ENCODE measurements at regions not wholly inside any gene's neighbourhood (a gene's known extent, or its start where the extent isn't known, plus 50 kb on each side); places are given as distances from the start of the nearest gene placed in this dataset.

DNA sequence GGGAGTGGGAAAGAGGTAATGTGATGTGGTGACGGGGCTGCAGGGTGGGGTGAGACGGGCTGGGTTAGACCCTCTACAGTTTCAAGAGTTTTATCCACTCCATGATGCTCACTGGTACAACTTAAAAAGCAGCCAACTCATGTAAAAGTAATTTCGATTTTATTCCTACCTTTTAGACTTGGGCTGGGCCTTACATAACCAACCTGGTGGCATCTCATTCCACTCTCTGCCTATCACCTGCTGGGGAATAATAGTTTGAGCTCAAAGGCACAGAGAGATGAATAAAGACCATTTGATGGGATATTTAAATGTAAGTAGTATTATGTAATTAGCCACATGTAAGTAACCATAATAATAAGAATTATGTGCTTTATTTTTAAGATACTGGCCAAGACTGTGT lies 366.0 kb upstream of the RNF32 start:
- DNase-seq, result no peak

DNA sequence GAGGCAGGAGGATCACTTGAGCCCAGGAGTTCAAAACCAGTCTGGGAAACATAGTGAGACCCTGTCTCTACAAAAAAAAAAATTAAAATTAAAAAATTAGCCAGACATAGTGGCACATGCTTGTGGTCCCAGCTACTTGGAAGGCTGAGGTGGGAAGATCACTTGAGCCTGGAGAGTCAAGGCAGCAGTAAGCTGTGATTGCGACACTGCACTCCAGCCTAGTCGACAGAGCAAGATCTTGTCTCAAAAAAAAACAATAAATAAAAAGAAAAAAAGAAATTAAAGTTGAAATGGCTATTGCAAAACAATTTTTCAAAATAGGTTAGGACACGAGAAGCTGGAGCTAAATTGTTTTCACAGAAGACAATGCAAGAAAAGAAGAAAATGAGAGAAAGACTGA lies 379.0 kb upstream of the RNF32 start:
- no peak for DNase-seq

- DNase-seq, result no peak
Measured at GRCh38 chr7:156257904-156258303, 382.7 kb upstream of the RNF32 start.

DNA sequence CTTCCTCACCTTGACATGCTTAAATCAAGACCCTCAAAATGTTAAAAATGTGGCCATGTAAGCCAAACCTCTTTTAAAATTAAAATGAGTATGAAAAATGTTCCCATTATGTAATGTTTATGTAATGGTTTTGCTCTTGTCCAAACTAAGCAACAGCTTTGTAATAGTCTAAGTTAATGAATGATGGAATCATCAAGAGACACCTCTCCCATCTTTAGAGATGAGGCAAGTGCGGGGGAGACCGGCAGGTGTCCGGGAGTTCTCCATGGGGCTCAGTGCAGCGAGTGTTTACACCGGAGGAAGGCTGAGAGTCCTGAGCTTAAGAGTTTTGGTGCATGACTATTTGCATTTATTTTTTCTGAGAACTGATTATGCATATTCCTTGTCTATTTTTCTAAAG lies 384.9 kb upstream of the RNF32 start:
- no peak for DNase-seq

DNA sequence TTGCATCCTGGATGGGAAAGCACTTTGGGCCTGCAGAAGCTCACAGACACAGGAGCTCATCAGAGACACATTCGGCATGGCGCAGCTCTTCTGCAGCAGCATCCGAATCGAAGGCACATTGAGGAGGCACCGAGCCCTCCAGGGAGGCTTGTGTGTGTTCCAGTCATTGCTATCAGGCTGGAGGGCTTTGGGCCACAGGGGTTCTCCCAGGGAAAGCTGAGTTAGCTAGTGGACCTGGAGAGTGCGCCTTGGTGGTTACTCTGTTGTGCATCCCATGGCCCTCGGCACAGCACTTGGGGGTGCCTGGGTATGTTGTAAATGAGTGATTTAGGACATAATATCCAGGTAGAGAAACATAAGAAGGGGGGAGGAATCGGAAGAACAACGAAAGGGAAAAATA lies 388.7 kb upstream of the RNF32 start:
- DNase-seq, result no peak

GRCh38 chr7:156240532-156240931 lies 400.0 kb upstream of the RNF32 start:
- no peak for DNase-seq

- no peak for DNase-seq
Measured at GRCh38 chr7:156238366-156239133, 402.0 kb upstream of the RNF32 start.

GRCh38 chr7:156237614-156238013 lies 403.0 kb upstream of the RNF32 start:
- DNase-seq, result no peak

- no peak for DNase-seq
Measured at GRCh38 chr7:156236936-156237599, 403.5 kb upstream of the RNF32 start.

DNA sequence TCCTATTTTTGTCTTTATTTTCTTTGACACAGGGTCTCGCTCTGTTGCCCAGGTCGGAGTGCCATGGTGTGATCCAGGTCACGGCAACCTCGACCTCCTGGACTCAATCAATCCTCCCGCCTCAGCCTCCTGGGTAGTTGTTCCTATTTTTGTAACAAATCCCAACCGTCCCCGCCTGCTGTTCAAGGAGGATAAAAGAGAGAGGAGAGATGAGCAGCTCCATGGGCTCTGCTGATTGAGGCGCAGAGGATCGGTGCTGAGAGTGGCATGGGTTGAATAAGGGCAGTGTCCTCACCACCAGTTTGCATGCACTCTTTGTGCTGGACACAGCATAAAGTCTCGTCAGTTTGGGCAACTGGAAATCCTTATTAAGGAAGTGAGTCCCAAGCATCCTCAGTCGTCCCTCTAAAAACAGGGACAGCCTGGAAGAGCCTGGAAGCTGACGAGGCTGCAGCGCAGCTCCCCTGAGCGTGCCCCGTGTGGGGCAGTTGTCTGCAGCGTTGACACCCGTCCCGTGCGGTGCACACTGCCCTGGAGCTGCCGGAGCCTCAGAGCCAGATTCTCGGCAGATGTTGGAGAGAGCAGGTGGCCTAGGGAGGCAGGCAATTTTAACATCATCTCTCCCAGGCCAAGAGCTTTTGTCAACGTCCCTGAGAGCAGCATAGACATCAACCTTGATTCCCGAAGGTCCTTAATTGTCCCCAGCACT lies 404.2 kb upstream of the RNF32 start:
- DNase-seq, result no peak

GRCh38 chr7:156234666-156235494 lies 405.7 kb upstream of the RNF32 start:
- DNase-seq, result no peak

- no peak for DNase-seq
Measured at GRCh38 chr7:156234192-156234591, 406.4 kb upstream of the RNF32 start.

- DNase-seq, result no peak
Measured at GRCh38 chr7:156232931-156233705, 407.5 kb upstream of the RNF32 start.

GRCh38 chr7:156230576-156230975 lies 410.0 kb upstream of the RNF32 start:
- DNase-seq, result no peak

DNA sequence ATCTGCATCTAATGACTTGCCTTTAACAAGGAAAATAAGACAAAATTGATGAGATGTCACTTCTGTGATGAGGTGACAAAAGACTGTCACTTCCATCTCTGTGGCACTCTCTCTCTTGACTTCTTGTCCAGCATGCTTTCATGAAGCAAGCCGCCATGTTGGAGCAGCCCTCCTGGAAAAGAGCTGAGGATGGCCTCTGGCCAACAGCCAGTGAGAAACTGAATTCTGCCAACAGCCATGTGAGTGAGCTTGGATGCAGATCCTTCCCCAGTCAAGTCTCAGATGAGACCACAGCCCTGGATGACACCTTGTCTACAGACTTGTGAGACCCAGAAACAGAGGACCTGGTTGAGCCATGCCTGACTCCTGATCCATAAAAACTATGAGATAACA lies 412.6 kb upstream of the SHH start:
- no peak for DNase-seq

GRCh38 chr7:156223935-156224832 lies 411.9 kb upstream of the SHH start:
- DNase-seq, result no peak

GRCh38 chr7:156222611-156223010 lies 410.3 kb upstream of the SHH start:
- DNase-seq, result no peak

DNA sequence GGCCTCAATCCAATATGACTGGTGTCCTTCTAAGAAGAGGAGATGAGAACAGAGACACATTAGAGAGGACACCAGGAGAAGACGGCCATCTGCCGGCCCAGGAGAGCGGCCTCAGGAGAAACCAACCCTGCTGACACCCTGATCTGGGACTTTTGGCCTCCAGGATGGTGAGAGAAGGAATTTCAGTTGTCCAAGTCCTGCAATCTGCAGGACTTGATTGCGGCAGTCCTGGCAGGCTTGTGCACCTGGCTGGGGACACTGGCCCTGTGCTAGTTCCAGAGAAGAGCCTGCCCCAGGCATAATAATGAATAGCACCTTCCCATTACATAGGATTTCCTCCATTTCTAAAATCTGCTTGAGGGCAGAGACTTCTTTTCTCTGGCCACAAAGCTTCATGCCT lies 409.9 kb upstream of the SHH start:
- DNase-seq, result no peak

- DNase-seq, result no peak
Measured at GRCh38 chr7:156220701-156221100, 408.4 kb upstream of the SHH start.

GRCh38 chr7:156220078-156220605 lies 407.9 kb upstream of the SHH start:
- DNase-seq, result no peak
